DND-41 (cell line): ENCODE measurements at regions not wholly inside any gene's neighbourhood (a gene's known extent, or its start where the extent isn't known, plus 50 kb on each side); places are given as distances from the start of the nearest gene placed in this dataset.

ENCODE experiments used
- ATAC-seq: fragments of 200-7000 bp; cut with Tn5 transposase; 3 replicates; pipeline ENCODE4 v1.9.1; 2021; ENCODE audit warnings: low read depth; ENCODE audit not compliant: insufficient read depth
- DNase-seq: peaks from one replicate; pipeline ENCODE4 v3.0.0-alpha.2; 2020
- H2AFZ ChIP-seq: 2 replicates; pipeline ENCODE4 v1.6.0; 2012; ENCODE audit warnings: low read depth, low read length
- H3K27ac ChIP-seq: 2 replicates; pipeline ENCODE4 v1.5.1; 2012; ENCODE audit warnings: low read length, inconsistent platforms
- H3K27me3 ChIP-seq: fragments of 200-600 bp; sonication (generic); 2 replicates; pipeline ENCODE4 v1.6.0; 2012; ENCODE audit warnings: low read length, mild to moderate bottlenecking, inconsistent platforms; ENCODE audit not compliant: insufficient read depth, poor library complexity
- H3K36me3 ChIP-seq: 2 replicates; pipeline ENCODE4 v1.5.1; 2012; ENCODE audit warnings: low read length, inconsistent platforms; ENCODE audit not compliant: insufficient read depth
- H3K4me1 ChIP-seq: 2 replicates; pipeline ENCODE4 v1.5.1; 2012; ENCODE audit warnings: mild to moderate bottlenecking, low read length; ENCODE audit not compliant: insufficient read depth
- H3K4me2 ChIP-seq: 2 replicates; pipeline ENCODE4 v1.6.0; 2012; ENCODE audit warnings: mild to moderate bottlenecking, moderate library complexity, low read length, inconsistent platforms; ENCODE audit not compliant: insufficient read depth
- H3K4me3 ChIP-seq, 2 experiments: fragments of 200-600 bp in 1 of 2; shearing (Covaris generic) in 1 of 2; 2 replicates each; pipeline ENCODE4 v1.5.1; 2012 to 2016; ENCODE audit warnings: inconsistent platforms in 2 of 2, low read length in 2 of 2, mild to moderate bottlenecking in 2 of 2, low read depth in 1 of 2, moderate library complexity in 1 of 2
- H3K79me2 ChIP-seq: 2 replicates; pipeline ENCODE4 v1.6.0; 2012; ENCODE audit warnings: low read length, inconsistent platforms; ENCODE audit not compliant: insufficient read depth
- H3K9ac ChIP-seq: 2 replicates; pipeline ENCODE4 v1.6.0; 2012; ENCODE audit warnings: low read depth, mild to moderate bottlenecking, inconsistent platforms, low read length, moderate library complexity
- H3K9me3 ChIP-seq: 2 replicates; pipeline ENCODE4 v1.5.1; 2012; ENCODE audit warnings: low read length, moderate library complexity, mild to moderate bottlenecking, inconsistent platforms; ENCODE audit not compliant: insufficient read depth, severe bottlenecking
- H4K20me1 ChIP-seq: 2 replicates; pipeline ENCODE4 v1.6.0; 2012; ENCODE audit warnings: low read length; ENCODE audit not compliant: insufficient read depth
- EZH2 ChIP-seq: IDR thresholded peaks from 3 replicates; pipeline ENCODE4 v1.6.1; 2012; ENCODE audit warnings: borderline replicate concordance, low read depth, mild to moderate bottlenecking, moderate library complexity, low read length, inconsistent platforms; ENCODE audit not compliant: severe bottlenecking
- TF ChIP-seq, protein P1 (sequence below): IDR thresholded peaks from 2 replicates; pipeline ENCODE4 v1.5.1; 2012; ENCODE audit warnings: borderline replicate concordance, low read length, moderate library complexity, mild to moderate bottlenecking; ENCODE audit not compliant: poor library complexity, severe bottlenecking; ENCODE audit errors: extremely low read depth

DNA sequence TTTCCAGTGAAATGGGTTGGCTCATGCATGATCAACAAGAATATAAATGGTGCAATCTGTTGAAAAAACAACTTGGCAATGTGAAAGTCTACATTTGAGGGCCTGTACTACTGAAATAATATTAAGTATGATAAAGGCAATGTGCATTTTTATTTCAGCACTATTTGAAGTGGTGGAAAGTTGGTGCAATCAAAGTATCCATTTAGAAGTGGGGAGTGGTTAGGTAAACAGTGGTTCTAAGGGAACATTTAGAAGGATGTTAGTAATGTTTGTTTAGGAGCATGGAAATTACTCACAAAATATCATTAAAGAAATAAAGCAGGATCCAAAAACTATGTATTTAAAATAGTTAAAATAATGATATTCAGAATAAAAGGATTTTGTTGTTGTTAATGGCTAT is 60.2 kb downstream of the CHRM3 start:
- no peaks in the 10 kb centered on the region for H3K4me1 ChIP-seq
- no peak overlapping the region for H3K4me3 ChIP-seq
- no peaks in the 10 kb centered on the region for H3K9me3 ChIP-seq
- H3K27ac ChIP-seq = no peak overlapping the region
- H4K20me1 ChIP-seq = no peaks in the 10 kb centered on the region
- no peak overlapping the region for H2AFZ ChIP-seq
- DNase-seq (no peak), ATAC-seq (no peak)
- H3K9ac ChIP-seq = no peak overlapping the region
- H3K4me2 ChIP-seq = no peak overlapping the region
- H3K36me3 ChIP-seq = no peaks in the 10 kb centered on the region
- TF ChIP-seq, protein P1, sequence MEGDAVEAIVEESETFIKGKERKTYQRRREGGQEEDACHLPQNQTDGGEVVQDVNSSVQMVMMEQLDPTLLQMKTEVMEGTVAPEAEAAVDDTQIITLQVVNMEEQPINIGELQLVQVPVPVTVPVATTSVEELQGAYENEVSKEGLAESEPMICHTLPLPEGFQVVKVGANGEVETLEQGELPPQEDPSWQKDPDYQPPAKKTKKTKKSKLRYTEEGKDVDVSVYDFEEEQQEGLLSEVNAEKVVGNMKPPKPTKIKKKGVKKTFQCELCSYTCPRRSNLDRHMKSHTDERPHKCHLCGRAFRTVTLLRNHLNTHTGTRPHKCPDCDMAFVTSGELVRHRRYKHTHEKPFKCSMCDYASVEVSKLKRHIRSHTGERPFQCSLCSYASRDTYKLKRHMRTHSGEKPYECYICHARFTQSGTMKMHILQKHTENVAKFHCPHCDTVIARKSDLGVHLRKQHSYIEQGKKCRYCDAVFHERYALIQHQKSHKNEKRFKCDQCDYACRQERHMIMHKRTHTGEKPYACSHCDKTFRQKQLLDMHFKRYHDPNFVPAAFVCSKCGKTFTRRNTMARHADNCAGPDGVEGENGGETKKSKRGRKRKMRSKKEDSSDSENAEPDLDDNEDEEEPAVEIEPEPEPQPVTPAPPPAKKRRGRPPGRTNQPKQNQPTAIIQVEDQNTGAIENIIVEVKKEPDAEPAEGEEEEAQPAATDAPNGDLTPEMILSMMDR = no peak
- H3K79me2 ChIP-seq = no peaks in the 10 kb centered on the region
- no peaks in the 10 kb centered on the region for H3K27me3 ChIP-seq

DNA sequence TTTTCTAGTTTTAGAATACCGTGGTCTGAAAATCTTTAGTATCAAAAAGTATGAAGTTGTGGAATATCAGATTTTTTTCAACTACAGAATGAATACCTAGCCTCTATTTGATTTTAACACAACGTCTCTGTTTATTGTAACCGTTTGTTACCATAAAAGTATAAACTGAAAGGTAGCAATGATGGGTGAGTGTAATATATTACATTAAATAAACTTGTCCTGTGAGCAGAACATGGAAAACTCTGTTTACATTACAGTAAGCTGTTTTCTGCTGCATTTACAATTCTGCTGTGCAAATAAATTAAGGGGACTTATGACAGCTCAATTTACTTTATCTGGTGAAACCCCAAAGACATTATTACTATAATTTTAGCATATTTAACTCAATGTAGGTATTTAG is 62.5 kb downstream of the CHRM3 start:
- TF ChIP-seq EZH2 = no peak
- TF ChIP-seq, protein P1 = no peak
- no peak overlapping the region for H3K27ac ChIP-seq

DNA sequence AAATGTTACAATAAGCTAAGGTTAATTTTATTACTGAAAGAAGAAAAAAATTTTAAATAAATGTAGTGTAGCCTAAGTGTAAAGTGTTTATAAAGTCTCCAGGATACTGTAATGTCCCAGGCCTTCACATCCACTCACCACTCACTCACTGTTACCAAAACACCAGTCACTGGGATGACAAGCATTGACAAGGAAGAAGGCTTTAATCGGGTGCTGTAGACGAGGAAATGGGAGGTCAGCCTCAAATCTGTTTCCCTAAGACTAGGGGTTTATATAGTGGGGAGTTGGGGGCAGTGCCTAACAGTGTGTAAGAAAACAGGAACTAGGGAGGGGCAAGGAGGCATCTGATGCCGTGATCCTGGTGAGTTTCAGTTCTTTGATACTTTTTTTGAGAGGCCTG is 69.4 kb downstream of the CHRM3 start:
- Histone ChIP-seq H3K36me3 (no peaks in the 10 kb centered on the region), H3K9ac (no peak overlapping the region), H3K27ac (no peak overlapping the region), H2AFZ (no peak overlapping the region), H3K4me1 (no peaks in the 10 kb centered on the region), H3K79me2 (no peaks in the 10 kb centered on the region), H3K4me2 (no peak overlapping the region), H3K4me3 (no peak overlapping the region), H3K27me3 (no peaks in the 10 kb centered on the region), H3K9me3 (no peaks in the 10 kb centered on the region), H4K20me1 (no peaks in the 10 kb centered on the region)
- DNase-seq (no peak), ATAC-seq (no peak)
- TF ChIP-seq EZH2 = no peak
- TF ChIP-seq, protein P1 = no peak

More for the DNA sequence above, 62.5 kb downstream of the CHRM3 start:
- no peak overlapping the region for H3K4me2 ChIP-seq
- no peaks in the 10 kb centered on the region for H3K36me3 ChIP-seq
- no peak overlapping the region for H3K9ac ChIP-seq
- no peaks in the 10 kb centered on the region for H3K27me3 ChIP-seq
- H3K79me2 ChIP-seq = no peaks in the 10 kb centered on the region
- H4K20me1 ChIP-seq = no peaks in the 10 kb centered on the region
- H3K4me3 ChIP-seq = no peak overlapping the region
- H3K4me1 ChIP-seq = no peaks in the 10 kb centered on the region
- DNase-seq = no peak
- no peak overlapping the region for H2AFZ ChIP-seq
- no peak for ATAC-seq
- no peaks in the 10 kb centered on the region for H3K9me3 ChIP-seq

DNA sequence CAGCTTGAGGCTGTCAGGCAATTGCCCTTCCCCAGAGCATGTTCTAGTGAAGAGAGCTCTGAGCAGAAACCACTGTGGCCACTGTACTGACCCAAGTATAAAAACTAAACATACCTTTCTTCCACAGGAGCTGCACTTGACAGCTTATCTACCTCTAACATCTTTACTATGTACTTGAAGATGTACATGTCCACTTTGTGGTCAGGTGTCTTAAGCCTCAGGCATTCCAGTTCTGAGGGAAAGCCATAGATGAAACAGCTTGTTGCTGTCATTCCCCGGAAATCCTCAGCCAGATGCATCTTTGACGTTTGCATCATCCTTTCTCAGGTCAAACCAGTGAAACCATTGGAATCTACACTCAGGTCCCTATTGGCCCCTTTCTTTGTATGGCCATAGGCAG is 70.4 kb downstream of the CHRM3 start:
- H3K4me3 ChIP-seq = no peak overlapping the region
- no peak overlapping the region for H3K9ac ChIP-seq
- H3K36me3 ChIP-seq = no peaks in the 10 kb centered on the region
- H3K4me2 ChIP-seq = no peak overlapping the region
- H2AFZ ChIP-seq = no peak overlapping the region
- H3K79me2 ChIP-seq = no peaks in the 10 kb centered on the region
- TF ChIP-seq, protein P1 = no peak
- TF ChIP-seq EZH2 = no peak
- no peak overlapping the region for H3K27ac ChIP-seq
- no peaks in the 10 kb centered on the region for H3K27me3 ChIP-seq
- ATAC-seq (no peak), DNase-seq (no peak)
- no peaks in the 10 kb centered on the region for H3K4me1 ChIP-seq
- H3K9me3 ChIP-seq = no peaks in the 10 kb centered on the region
- H4K20me1 ChIP-seq = no peaks in the 10 kb centered on the region
